Kidney (tissue), 13 donors: ENCODE measurements at regions not wholly inside any gene's neighbourhood (a gene's known extent, or its start where the extent isn't known, plus 50 kb on each side); places are given as distances from the start of the nearest gene placed in this dataset.

Experiments
- DNase-seq, 5 donors: peaks; one replicate each; pipeline ENCODE4 v3.0.0-alpha.2; 2013 to 2020
- FAIRE-seq: peaks from 2 replicates; lab custom pipeline; 2012; peaks lifted over from hg19 to GRCh38; lab: Jason Lieb, UNC
- H3K27ac ChIP-seq, 2 donors: one replicate each; pipeline ENCODE4 v1.7.0; 2013; ENCODE audit warnings: low read depth in 2 of 2, low read length in 2 of 2, inconsistent platforms in 1 of 2
- H3K27me3 ChIP-seq: one replicate; pipeline ENCODE4 v1.7.1; 2013; ENCODE audit warnings: low read length, inconsistent platforms; ENCODE audit not compliant: control insufficient read depth, insufficient read depth
- H3K36me3 ChIP-seq, 3 donors: one replicate each; pipeline versions ENCODE4 v1.7.0 to v1.7.1; 2013; ENCODE audit warnings: low read length in 3 of 3, control low read depth in 1 of 3, inconsistent platforms in 1 of 3; ENCODE audit not compliant: insufficient read depth in 3 of 3, control insufficient read depth in 2 of 3
- H3K4me1 ChIP-seq, 3 donors: one replicate each; pipeline versions ENCODE4 v1.7.0 to v1.7.1; 2013; ENCODE audit warnings: low read length in 3 of 3, inconsistent platforms in 1 of 3, low read depth in 1 of 3; ENCODE audit not compliant: control insufficient read depth in 2 of 3, insufficient read depth in 2 of 3
- H3K4me3 ChIP-seq, 3 donors: one replicate each; pipeline versions ENCODE4 v1.7.0 to v1.8.1; 2013; ENCODE audit warnings: low read length in 3 of 3, control low read depth in 1 of 3, inconsistent platforms in 1 of 3
- H3K9ac ChIP-seq, 3 donors: one replicate each; pipeline versions ENCODE4 v1.7.0 to v1.7.1; 2013; ENCODE audit warnings: low read length in 3 of 3, control low read depth in 1 of 3, inconsistent platforms in 1 of 3
- H3K9me3 ChIP-seq, 3 donors: one replicate each; pipeline versions ENCODE4 v1.7.0 to v1.7.1; 2013; ENCODE audit warnings: low read length in 3 of 3, control low read depth in 1 of 3, inconsistent platforms in 1 of 3; ENCODE audit not compliant: control insufficient read depth in 2 of 3, insufficient read depth in 1 of 3
- CTCF ChIP-seq: IDR thresholded peaks from 3 replicates; pipeline ENCODE4 v1.5.1; 2012; ENCODE audit warnings: mild to moderate bottlenecking, moderate library complexity, borderline replicate concordance; ENCODE audit not compliant: insufficient read depth; ENCODE audit errors: extremely low read depth
- intact Hi-C: fragments of 100-400 bp; cut with DNase I; formaldehyde crosslinking; loops from one replicate; pipeline ENCODE4 v1.11.1; 2022
- donor health status: control.
- donor health status: control.
- donor health status: control.
- donor health status: control.
- donor health status: control.
- donor health status: DM: yes; HTN: yes; CAD: no.
- donor health status: Normal renal cell carcinoma (clear cell type).

DNA sequence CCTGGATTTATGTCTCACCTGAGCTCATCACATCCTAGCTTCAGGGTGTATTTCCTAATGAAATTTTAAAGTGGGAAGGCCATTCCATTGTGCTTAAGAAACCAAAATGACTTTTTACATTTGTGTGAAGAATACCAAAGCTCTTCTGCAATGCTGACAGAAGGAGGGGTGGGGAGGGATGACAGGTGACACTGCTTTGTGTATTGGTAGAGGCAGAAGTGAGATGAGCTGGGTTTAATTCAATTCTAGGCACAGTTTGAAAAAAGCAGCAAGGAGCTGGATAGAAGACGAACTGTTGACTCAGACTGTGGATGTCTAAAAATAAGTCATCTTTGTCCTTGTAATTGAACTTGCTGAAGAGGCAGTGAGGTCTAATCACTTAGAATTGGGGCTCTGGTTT, 710.3 kb upstream of the KIRREL3 start:
- Histone ChIP-seq H3K27ac (no peak overlapping the region), H3K4me3 (no peak overlapping the region), H3K9ac (no peak overlapping the region), H3K9me3 (no peaks in the 10 kb centered on the region), H3K4me1 (no peaks in the 10 kb centered on the region), H3K36me3 (no peaks in the 10 kb centered on the region), H3K27me3 (no peaks in the 10 kb centered on the region)
- FAIRE-seq = no peak
- TF ChIP-seq CTCF = no peak
- intact Hi-C loops = no loop called here
- DNase-seq = no peak

DNA sequence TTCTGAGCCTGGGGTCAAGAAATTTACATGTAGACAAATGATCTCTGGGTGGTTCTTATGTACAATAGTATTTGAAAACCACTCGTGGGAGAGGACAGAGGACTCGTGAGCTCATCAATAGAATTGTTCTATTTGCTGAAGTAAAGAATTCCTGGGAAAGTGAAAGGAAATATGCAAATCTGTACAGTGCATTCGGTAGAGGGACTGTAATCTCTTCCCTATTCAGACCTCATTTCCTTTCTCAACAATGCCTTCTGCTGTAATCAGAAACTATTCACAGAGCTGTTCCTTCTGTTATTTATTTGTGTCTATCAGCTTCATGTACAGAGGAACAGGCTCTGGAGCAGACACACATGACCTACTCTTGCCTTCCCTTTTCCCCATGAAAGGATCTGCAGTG, 709.4 kb upstream of the KIRREL3 start:
- DNase-seq (no peak), FAIRE-seq (no peak)
- Histone ChIP-seq H3K9ac (no peak overlapping the region), H3K36me3 (no peaks in the 10 kb centered on the region), H3K9me3 (no peaks in the 10 kb centered on the region), H3K27me3 (no peaks in the 10 kb centered on the region), H3K27ac (no peak overlapping the region), H3K4me1 (no peaks in the 10 kb centered on the region), H3K4me3 (no peak overlapping the region)
- intact Hi-C loops = no loop called here
- no peak for TF ChIP-seq CTCF

DNA sequence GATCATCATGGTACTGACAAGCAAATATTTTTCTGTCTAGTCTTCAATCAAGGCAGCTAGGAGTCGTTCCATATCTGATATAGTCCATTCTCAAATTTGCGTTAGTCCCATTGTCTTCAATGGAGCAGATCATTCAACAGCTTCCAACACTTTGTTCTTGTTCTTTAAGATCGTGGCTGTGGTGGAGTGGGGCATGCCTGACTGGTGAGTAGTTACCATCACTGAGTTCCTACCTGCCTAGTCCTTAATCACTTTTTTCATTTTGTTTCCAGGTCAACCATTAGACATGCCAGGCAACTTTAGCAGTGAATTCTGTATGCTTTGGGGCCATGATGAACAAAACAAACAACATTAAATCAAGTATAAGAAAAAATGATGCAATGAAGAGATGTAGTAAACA, 693.1 kb upstream of the KIRREL3 start:
- peaks cover 0 to 2% (median 0%) of the 10 kb centered on the region in 3 donors for H3K9me3 ChIP-seq
- H3K4me3 ChIP-seq = no peak overlapping the region
- DNase-seq (no peak), FAIRE-seq (no peak)
- TF ChIP-seq CTCF = no peak
- no peaks in the 10 kb centered on the region for H3K4me1 ChIP-seq
- H3K27ac ChIP-seq = no peak overlapping the region
- no peaks in the 10 kb centered on the region for H3K27me3 ChIP-seq
- H3K9ac ChIP-seq = no peak overlapping the region
- H3K36me3 ChIP-seq = no peaks in the 10 kb centered on the region
- intact Hi-C loops = no loop called here

- Histone ChIP-seq H3K36me3 (no peaks in the 10 kb centered on the region), H3K4me3 (no peak overlapping the region), H3K9me3 (no peaks in the 10 kb centered on the region), H3K4me1 (no peaks in the 10 kb centered on the region), H3K9ac (no peak overlapping the region), H3K27ac (no peak overlapping the region), H3K27me3 (no peaks in the 10 kb centered on the region)
- TF ChIP-seq CTCF = no peak
- intact Hi-C loops = no loop called here
- DNase-seq = no peak
- no peak for FAIRE-seq
These were observed 682.8 kb upstream of the KIRREL3 start for GRCh38 chr11:127683321-127683720.
